IMR-90 (cell line): ENCODE measurements at regions not wholly inside any gene's neighbourhood (a gene's known extent, or its start where the extent isn't known, plus 50 kb on each side); places are given as distances from the start of the nearest gene placed in this dataset.

Source experiments
- ATAC-seq: fragments of 200-7000 bp; cut with Tn5 transposase; 2 replicates; pipeline ENCODE4 v1.9.1; 2020; ENCODE audit warnings: low read depth, mild to moderate bottlenecking, moderate library complexity
- BruUV-seq: library from RNA; stranded (reverse); fragments of 400-500 nt; replicated peaks from 2 replicates; lab custom pipeline; 2021; lab: Mats Ljungman, UMichigan
- CTCF ChIA-PET: fragments of 300-600 bp; formaldehyde crosslinking; extraction: SDS; loops from one replicate; lab custom pipeline; 2021; ENCODE audit warnings: antibody characterized with exemption; lab: Yijun Ruan, JAX
- POLR2A ChIA-PET: fragments of 300-600 bp; sonication (Branson Sonifier 250); formaldehyde crosslinking; loops from one replicate; lab custom pipeline; 2022; ENCODE audit warnings: antibody characterized with exemption; ENCODE audit not compliant: unreplicated experiment; lab: Charles Lee
- DNase-seq: peaks from one replicate; pipeline ENCODE4 v3.0.0; 2013
- H2AFZ ChIP-seq: replicated peaks from 2 replicates; pipeline ENCODE3; 2013; ENCODE audit warnings: low read length, mild to moderate bottlenecking; ENCODE audit not compliant: poor library complexity
- H2AK5ac ChIP-seq: 2 replicates; pipeline ENCODE4 v1.6.1; 2013; ENCODE audit warnings: low read depth, low read length, inconsistent platforms
- H2AK9ac ChIP-seq: replicated peaks from 2 replicates; pipeline ENCODE3; 2013; ENCODE audit warnings: mild to moderate bottlenecking, low read depth, low read length, moderate library complexity; ENCODE audit not compliant: poor library complexity
- H2BK120ac ChIP-seq: 2 replicates; pipeline ENCODE4 v1.6.1; 2013; ENCODE audit warnings: low read depth, low read length, inconsistent platforms
- H2BK15ac ChIP-seq: 3 replicates; pipeline ENCODE4 v1.6.1; 2013; ENCODE audit warnings: low read depth, low read length, inconsistent platforms
- H2BK20ac ChIP-seq: 2 replicates; pipeline ENCODE4 v1.6.1; 2013; ENCODE audit warnings: low read depth, mild to moderate bottlenecking, inconsistent platforms, low read length, moderate library complexity
- H2BK5ac ChIP-seq: 2 replicates; pipeline ENCODE4 v1.6.1; 2013; ENCODE audit warnings: mild to moderate bottlenecking, low read depth, low read length, inconsistent platforms; ENCODE audit not compliant: poor library complexity, severe bottlenecking
- H3K14ac ChIP-seq: replicated peaks from 2 replicates; pipeline ENCODE4 v1.6.1; 2013; ENCODE audit warnings: low read depth, low read length, inconsistent platforms
- H3K18ac ChIP-seq: 2 replicates; pipeline ENCODE4 v1.6.1; 2013; ENCODE audit warnings: low read depth, low read length, control low read depth
- H3K23ac ChIP-seq: 2 replicates; pipeline ENCODE4 v1.6.1; 2013; ENCODE audit warnings: low read depth, low read length, inconsistent platforms
- H3K27ac ChIP-seq: 2 replicates; pipeline ENCODE4 v1.5.1; 2013; ENCODE audit warnings: mild to moderate bottlenecking, control low read depth, low read length; ENCODE audit not compliant: insufficient read depth
- H3K27me3 ChIP-seq: 2 replicates; pipeline ENCODE4 v1.6.1; 2013; ENCODE audit warnings: low read length; ENCODE audit not compliant: control insufficient read depth, insufficient read depth
- H3K36me3 ChIP-seq: 2 replicates; pipeline ENCODE4 v1.6.1; 2013; ENCODE audit warnings: low read length, mixed read lengths; ENCODE audit not compliant: control insufficient read depth, insufficient read depth
- H3K4ac ChIP-seq: 2 replicates; pipeline ENCODE4 v1.6.1; 2013; ENCODE audit warnings: low read depth, low read length, inconsistent platforms
- H3K4me1 ChIP-seq: 2 replicates; pipeline ENCODE4 v1.6.1; 2013; ENCODE audit warnings: low read length, mixed read lengths; ENCODE audit not compliant: control insufficient read depth, insufficient read depth
- H3K4me2 ChIP-seq: 2 replicates; pipeline ENCODE4 v1.6.1; 2013; ENCODE audit warnings: low read depth, mild to moderate bottlenecking, control low read depth, low read length, moderate library complexity
- H3K4me3 ChIP-seq: 2 replicates; pipeline ENCODE4 v1.5.1; 2013; ENCODE audit warnings: low read depth, mild to moderate bottlenecking, control low read depth, low read length, moderate library complexity; ENCODE audit not compliant: insufficient read depth
- H3K56ac ChIP-seq: 2 replicates; pipeline ENCODE4 v1.6.1; 2013; ENCODE audit warnings: low read length, inconsistent platforms; ENCODE audit not compliant: insufficient read depth; ENCODE audit errors: extremely low read depth
- H3K79me1 ChIP-seq, 2 experiments: 2 replicates each; pipeline ENCODE4 v1.6.1; 2013; ENCODE audit warnings: low read length in 2 of 2, inconsistent platforms in 1 of 2, low read depth in 1 of 2
- H3K9ac ChIP-seq: 2 replicates; pipeline ENCODE4 v1.6.1; 2013; ENCODE audit warnings: low read depth, low read length, control low read depth
- H3K9me1 ChIP-seq: 2 replicates; pipeline ENCODE4 v1.6.1; 2013; ENCODE audit warnings: low read length, inconsistent platforms; ENCODE audit not compliant: insufficient read depth
- H3K9me3 ChIP-seq: 2 replicates; pipeline ENCODE4 v1.6.1; 2013; ENCODE audit warnings: low read length; ENCODE audit not compliant: control insufficient read depth, insufficient read depth
- H4K20me1 ChIP-seq: 2 replicates; pipeline ENCODE4 v1.6.1; 2013; ENCODE audit warnings: low read length, inconsistent platforms; ENCODE audit not compliant: insufficient read depth
- H4K5ac ChIP-seq: 2 replicates; pipeline ENCODE4 v1.6.1; 2013; ENCODE audit warnings: mild to moderate bottlenecking, low read depth, low read length, control low read depth
- H4K8ac ChIP-seq, 2 experiments: 2 replicates each; pipeline ENCODE4 v1.6.1; 2013; ENCODE audit warnings: low read depth in 2 of 2, low read length in 2 of 2, control low read depth in 1 of 2, inconsistent platforms in 1 of 2
- H4K91ac ChIP-seq: 2 replicates; pipeline ENCODE4 v1.6.1; 2013; ENCODE audit warnings: low read depth, low read length, inconsistent platforms; ENCODE audit not compliant: insufficient read depth
- NFE2L2 ChIP-seq: fragments of 150-350 bp; IDR thresholded peaks from 2 replicates; pipeline ENCODE4 v1.6.1; 2016; ENCODE audit warnings: low read depth, mild to moderate bottlenecking, low read length
- RCOR1 ChIP-seq: IDR thresholded peaks from 2 replicates; pipeline ENCODE4 v1.6.1; 2012; ENCODE audit warnings: mild to moderate bottlenecking, low read length, improper control_type of control experiment; ENCODE audit not compliant: insufficient replicate concordance
- RFX5 ChIP-seq: IDR thresholded peaks from 2 replicates; pipeline ENCODE4 v1.8.0; 2012; ENCODE audit warnings: low read depth, mild to moderate bottlenecking, low read length, moderate library complexity
- SMC3 ChIP-seq: fragments of 150-350 bp; IDR thresholded peaks from 2 replicates; pipeline ENCODE4 v1.6.1; 2016; ENCODE audit warnings: low read depth, mild to moderate bottlenecking, antibody characterized with exemption, low read length, moderate library complexity
- WGBS, 2 experiments: methylation state at CpG; one replicate each; pipeline versions ENCODE4 v1.1.5 to v1.1.7; 2013; ENCODE audit warnings: missing lambda C conversion rate in 2 of 2; ENCODE audit not compliant: insufficient read length in 1 of 2; ENCODE audit errors: extremely low coverage in 2 of 2; 5-methylcytosine and 5-hydroxymethylcytosine counted together
- dilution Hi-C: fragments of 300-500 bp; cut with HindIII; formaldehyde crosslinking; loops from one replicate; pipeline ENCODE4 v1.14.3; 2018; ENCODE audit warnings: low sequenced_read_pairs; ENCODE audit not compliant: unreplicated experiment
- in situ Hi-C: fragments of 300-500 bp; cut with MboI; formaldehyde crosslinking; loops from 3 replicates; pipeline ENCODE4 v1.14.3; 2019; ENCODE audit warnings: low sequenced_read_pairs, inconsistent platforms, mixed read lengths
- intact Hi-C: fragments of 100-400 bp; cut with micrococcal nuclease; formaldehyde crosslinking; loops from 2 replicates; pipeline ENCODE4 v1.10.0; 2022

- no peak overlapping the region for H4K5ac ChIP-seq
- no peak overlapping the region for H2AK9ac ChIP-seq
- dilution Hi-C loops (no loop called here), intact Hi-C loops (no loop called here), in situ Hi-C loops (no loop called here)
- peaks cover 2% of the 10 kb centered on the region; the same call in 1 of the 2 replicates for H3K4me1 ChIP-seq
- H4K20me1 ChIP-seq = no peaks in the 10 kb centered on the region
- peaks cover 13% of the 10 kb centered on the region; the same call in 1 of the 2 replicates for H3K27me3 ChIP-seq
- H3K36me3 ChIP-seq = no peaks in the 10 kb centered on the region
- no peak overlapping the region for H2BK120ac ChIP-seq
- no peak overlapping the region for H2BK5ac ChIP-seq
- H3K23ac ChIP-seq = no peak overlapping the region
- H2AFZ ChIP-seq = no peak overlapping the region
- H2AK5ac ChIP-seq = no peak overlapping the region
- H3K4ac ChIP-seq = no peak overlapping the region
- no peak overlapping the region for H2BK20ac ChIP-seq
- no peaks in the 10 kb centered on the region for H3K9me1 ChIP-seq
- ATAC-seq = no peak
- H3K4me3 ChIP-seq = no peak overlapping the region
- H3K18ac ChIP-seq = no peak overlapping the region
- no peak overlapping the region for H4K91ac ChIP-seq
- no peaks in the 10 kb centered on the region for H3K79me1 ChIP-seq
- no peak overlapping the region for H3K4me2 ChIP-seq
- no peak for TF ChIP-seq RFX5
- no peak for TF ChIP-seq NFE2L2
- TF ChIP-seq RCOR1 = no peak
- no peak for TF ChIP-seq SMC3
- H3K9ac ChIP-seq = no peak overlapping the region
- ChIA-PET CTCF (no interaction called here), POLR2A (interaction anchor here (0.6 kb wide), 1 partner anchor 12 kb away, joined by 3 read pairs; no protein-coding TSS in a partner anchor)
- DNase-seq = no peak
- BruUV-seq = no TSS peak
- H3K9me3 ChIP-seq = no peaks in the 10 kb centered on the region
- H3K14ac ChIP-seq = no peak overlapping the region
- 50% methylated on average over 8 of the region's 19 CpGs; no CpG with 5 or more reads in 1 of the 2 experiments for WGBS, 2 experiments
- H2BK15ac ChIP-seq = no peak overlapping the region
- no peak overlapping the region for H3K27ac ChIP-seq
- no peak overlapping the region for H3K56ac ChIP-seq
- no peak overlapping the region for H4K8ac ChIP-seq
These were observed 124.1 kb upstream of the RPS6KA2 start for GRCh38 chr6:166751051-166751595.
